Keratinocyte (primary cell): ENCODE measurements at regions not wholly inside any gene's neighbourhood (a gene's known extent, or its start where the extent isn't known, plus 50 kb on each side); places are given as distances from the start of the nearest gene placed in this dataset.

ENCODE experiments used
- EZH2 ChIP-seq: IDR thresholded peaks from one replicate; pipeline ENCODE4 v1.6.1; 2012; ENCODE audit warnings: inconsistent platforms, mild to moderate bottlenecking, low read length, moderate library complexity
- TF ChIP-seq, protein P1 (sequence below), 3 experiments: IDR thresholded peaks in 1 of 3; conservative IDR thresholded peaks in 1 of 3; optimal IDR thresholded peaks in 1 of 3; 2 replicates in 2 of 3; 3 replicates in 1 of 3; pipeline versions ENCODE3 to v1.5.1; 2011; ENCODE audit warnings: low read length in 3 of 3, mild to moderate bottlenecking in 3 of 3, moderate library complexity in 2 of 3, control low read depth in 1 of 3, inconsistent platforms in 1 of 3; ENCODE audit not compliant: insufficient read depth in 2 of 3; ENCODE audit errors: extremely low read depth in 1 of 3

DNA sequence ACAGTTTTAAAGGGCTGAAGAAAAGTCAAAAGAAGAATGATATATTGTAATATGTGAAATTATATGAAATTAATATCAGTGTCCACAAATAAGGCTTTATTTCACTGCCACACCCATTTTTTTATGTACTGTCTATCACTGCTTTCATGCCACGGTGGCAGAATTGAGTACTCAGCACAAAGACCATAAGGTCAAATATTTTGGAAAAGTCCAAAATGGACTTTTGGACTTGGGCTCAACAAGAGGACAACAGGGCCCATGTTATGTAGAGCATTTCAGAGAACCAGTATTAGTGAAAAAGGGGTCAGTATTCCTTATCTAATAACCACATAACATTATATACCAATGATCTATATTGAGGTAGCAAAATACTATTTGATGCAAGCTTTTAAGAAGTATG, 427.2 kb downstream of the EPHA4 start:
- TF ChIP-seq, protein P1, sequence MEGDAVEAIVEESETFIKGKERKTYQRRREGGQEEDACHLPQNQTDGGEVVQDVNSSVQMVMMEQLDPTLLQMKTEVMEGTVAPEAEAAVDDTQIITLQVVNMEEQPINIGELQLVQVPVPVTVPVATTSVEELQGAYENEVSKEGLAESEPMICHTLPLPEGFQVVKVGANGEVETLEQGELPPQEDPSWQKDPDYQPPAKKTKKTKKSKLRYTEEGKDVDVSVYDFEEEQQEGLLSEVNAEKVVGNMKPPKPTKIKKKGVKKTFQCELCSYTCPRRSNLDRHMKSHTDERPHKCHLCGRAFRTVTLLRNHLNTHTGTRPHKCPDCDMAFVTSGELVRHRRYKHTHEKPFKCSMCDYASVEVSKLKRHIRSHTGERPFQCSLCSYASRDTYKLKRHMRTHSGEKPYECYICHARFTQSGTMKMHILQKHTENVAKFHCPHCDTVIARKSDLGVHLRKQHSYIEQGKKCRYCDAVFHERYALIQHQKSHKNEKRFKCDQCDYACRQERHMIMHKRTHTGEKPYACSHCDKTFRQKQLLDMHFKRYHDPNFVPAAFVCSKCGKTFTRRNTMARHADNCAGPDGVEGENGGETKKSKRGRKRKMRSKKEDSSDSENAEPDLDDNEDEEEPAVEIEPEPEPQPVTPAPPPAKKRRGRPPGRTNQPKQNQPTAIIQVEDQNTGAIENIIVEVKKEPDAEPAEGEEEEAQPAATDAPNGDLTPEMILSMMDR (optimal IDR thresholded peaks at IDR 0.05 in 1 of 3, IDR thresholded peaks at IDR 0.05 in 1 of 3, conservative IDR thresholded peaks at IDR 0.05 in 1 of 3; ENCODE audit: extremely low read depth in 1 of 3, insufficient read depth in 2 of 3, low read length in 3 of 3), result no peak
- no peak for TF ChIP-seq EZH2
